LNCaP clone FGC (cell line): ENCODE measurements at regions not wholly inside any gene's neighbourhood (a gene's known extent, or its start where the extent isn't known, plus 50 kb on each side); places are given as distances from the start of the nearest gene placed in this dataset.

Experiments used
- DNase-seq: peaks from one replicate; pipeline ENCODE4 v3.0.0-alpha.2; 2011; ENCODE audit warnings: low read depth
- H3K4me3 ChIP-seq: 2 replicates; pipeline ENCODE4 v1.5.1; 2011; ENCODE audit warnings: mild to moderate bottlenecking, low read depth, low read length, control low read depth
- CTCF ChIP-seq: IDR thresholded peaks from 2 replicates; pipeline ENCODE4 v1.5.1; 2012; ENCODE audit warnings: mild to moderate bottlenecking; ENCODE audit not compliant: control insufficient read depth, insufficient read depth; ENCODE audit errors: extremely low read depth

- DNase-seq, result no peak
- TF ChIP-seq CTCF, result no peak
- no peak overlapping the region for H3K4me3 ChIP-seq
Measured at GRCh38 chr2:205902900-205903237, 183.1 kb downstream of the INO80D start.

GRCh38 chr2:205902041-205902899 lies 183.7 kb downstream of the INO80D start:
- DNase-seq, result peak; percentile 56

GRCh38 chr2:205901491-205901890 lies 184.5 kb downstream of the INO80D start:
- DNase-seq, result no peak
- TF ChIP-seq CTCF, result no peak

More at GRCh38 chr2:205902041-205902899, 183.7 kb downstream of the INO80D start:
- TF ChIP-seq CTCF, result no peak
- H3K4me3 ChIP-seq, result 0 out of 2 replicates have a peak overlapping the region, but pooled peaks have one; percentile 15

GRCh38 chr2:205898744-205899143 lies 187.2 kb downstream of the INO80D start:
- no peak overlapping the region for H3K4me3 ChIP-seq

More at GRCh38 chr2:205901491-205901890, 184.5 kb downstream of the INO80D start:
- no peak overlapping the region for H3K4me3 ChIP-seq

GRCh38 chr2:205895981-205896655 lies 189.9 kb downstream of the INO80D start:
- no peak for TF ChIP-seq CTCF
- H3K4me3 ChIP-seq, result no peak overlapping the region
- no peak for DNase-seq

More at GRCh38 chr2:205898744-205899143, 187.2 kb downstream of the INO80D start:
- no peak for TF ChIP-seq CTCF
- no peak for DNase-seq

- H3K4me3 ChIP-seq, result no peak overlapping the region
- no peak for DNase-seq
- TF ChIP-seq CTCF, result no peak
Measured at GRCh38 chr2:205892665-205893259, 193.2 kb downstream of the INO80D start.
